GM19324 (cell line): ENCODE measurements at regions not wholly inside any gene's neighbourhood (a gene's known extent, or its start where the extent isn't known, plus 50 kb on each side); places are given as distances from the start of the nearest gene placed in this dataset.
"Not testable (repeated sequence)": the region's sequence is repeated elsewhere in the genome, so short reads cannot be mapped to it uniquely, and the experiment has no call there.

ENCODE experiments used
- ATAC-seq: cut with Tn5 transposase; IDR thresholded peaks from one replicate; pipeline ENCODE4 v1.9.1; 2021; ENCODE audit warnings: mild to moderate bottlenecking, moderate library complexity; ENCODE audit not compliant: unreplicated experiment, low FRiP score

GRCh38 chr4:170497689-170498088 lies 407.9 kb upstream of the AADAT start:
- no peak for ATAC-seq

- peak; percentile 81 for ATAC-seq
These were observed 407.4 kb upstream of the AADAT start for GRCh38 chr4:170497112-170497511.

GRCh38 chr4:170491981-170492380 lies 402.2 kb upstream of the AADAT start:
- ATAC-seq = no peak

- ATAC-seq = no peak
These were observed 386.6 kb upstream of the AADAT start for GRCh38 chr4:170476351-170476750.

GRCh38 chr4:170465429-170465828 lies 375.7 kb upstream of the AADAT start:
- ATAC-seq = no peak

GRCh38 chr4:170464614-170465197 lies 374.9 kb upstream of the AADAT start:
- ATAC-seq = no peak

- no peak for ATAC-seq
These were observed 357.0 kb upstream of the AADAT start for GRCh38 chr4:170446782-170447181.

GRCh38 chr4:170441146-170441545 lies 351.4 kb upstream of the AADAT start:
- not testable (repeated sequence) for ATAC-seq

GRCh38 chr4:170428929-170429328 lies 339.2 kb upstream of the AADAT start:
- ATAC-seq = no peak

GRCh38 chr4:170425521-170426143 lies 335.9 kb upstream of the AADAT start:
- no peak for ATAC-seq

- no peak for ATAC-seq
These were observed 335.3 kb upstream of the AADAT start for GRCh38 chr4:170425040-170425439.

GRCh38 chr4:170423137-170423536 lies 333.4 kb upstream of the AADAT start:
- no peak for ATAC-seq

GRCh38 chr4:170420255-170420693 lies 330.5 kb upstream of the AADAT start:
- ATAC-seq = peak; percentile 65

GRCh38 chr4:170414961-170415360 lies 325.2 kb upstream of the AADAT start:
- no peak for ATAC-seq

GRCh38 chr4:170414360-170414759 lies 324.6 kb upstream of the AADAT start:
- ATAC-seq = no peak

- no peak for ATAC-seq
These were observed 324.2 kb upstream of the AADAT start for GRCh38 chr4:170413951-170414350.

- ATAC-seq = no peak
These were observed 310.6 kb upstream of the AADAT start for GRCh38 chr4:170400361-170400760.

- ATAC-seq = no peak
These were observed 310.0 kb upstream of the AADAT start for GRCh38 chr4:170399581-170400293.

- no peak for ATAC-seq
These were observed 308.5 kb upstream of the AADAT start for GRCh38 chr4:170398218-170398617.

GRCh38 chr4:170395773-170396172 lies 306.0 kb upstream of the AADAT start:
- no peak for ATAC-seq

GRCh38 chr4:170391066-170391740 lies 301.4 kb upstream of the AADAT start:
- no peak for ATAC-seq
